ENCODE measurements at regions not wholly inside any gene's neighbourhood (a gene's known extent, or its start where the extent isn't known, plus 50 kb on each side); places are given as distances from the start of the nearest gene placed in this dataset.

DNA sequence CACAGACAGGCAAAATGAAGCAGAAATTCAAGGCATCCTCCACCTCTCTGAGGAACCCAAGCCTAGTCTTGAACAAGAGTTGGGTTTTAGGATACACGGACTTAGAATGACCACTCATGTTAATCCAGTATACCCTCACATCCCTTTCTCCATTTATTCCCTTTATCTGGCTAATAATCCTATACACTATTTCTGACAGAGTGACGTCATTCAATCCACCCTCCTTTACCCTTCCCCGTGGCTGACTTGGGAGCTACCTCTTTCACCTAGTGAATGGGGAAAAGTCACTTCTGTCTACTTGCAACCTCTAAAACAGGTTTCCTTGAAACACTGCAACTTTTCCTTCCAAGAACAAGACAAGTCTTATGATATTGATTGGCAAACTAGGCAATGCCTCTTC, 52.8 kb upstream of the PARVA start:
- DNase-seq (ENCODE audit: low read depth): no peak
- in situ Hi-C loops (cut with HindIII; ENCODE audit: low sequenced_read_pairs): no loop called here
- no peak overlapping the region for H3K4me3 ChIP-seq (ENCODE audit: low read depth, low read length)
- TF ChIP-seq, protein P1, sequence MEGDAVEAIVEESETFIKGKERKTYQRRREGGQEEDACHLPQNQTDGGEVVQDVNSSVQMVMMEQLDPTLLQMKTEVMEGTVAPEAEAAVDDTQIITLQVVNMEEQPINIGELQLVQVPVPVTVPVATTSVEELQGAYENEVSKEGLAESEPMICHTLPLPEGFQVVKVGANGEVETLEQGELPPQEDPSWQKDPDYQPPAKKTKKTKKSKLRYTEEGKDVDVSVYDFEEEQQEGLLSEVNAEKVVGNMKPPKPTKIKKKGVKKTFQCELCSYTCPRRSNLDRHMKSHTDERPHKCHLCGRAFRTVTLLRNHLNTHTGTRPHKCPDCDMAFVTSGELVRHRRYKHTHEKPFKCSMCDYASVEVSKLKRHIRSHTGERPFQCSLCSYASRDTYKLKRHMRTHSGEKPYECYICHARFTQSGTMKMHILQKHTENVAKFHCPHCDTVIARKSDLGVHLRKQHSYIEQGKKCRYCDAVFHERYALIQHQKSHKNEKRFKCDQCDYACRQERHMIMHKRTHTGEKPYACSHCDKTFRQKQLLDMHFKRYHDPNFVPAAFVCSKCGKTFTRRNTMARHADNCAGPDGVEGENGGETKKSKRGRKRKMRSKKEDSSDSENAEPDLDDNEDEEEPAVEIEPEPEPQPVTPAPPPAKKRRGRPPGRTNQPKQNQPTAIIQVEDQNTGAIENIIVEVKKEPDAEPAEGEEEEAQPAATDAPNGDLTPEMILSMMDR (IDR thresholded peaks at IDR 0.05; ENCODE audit: low read depth, low read length, missing control alignments): no peak

Measured in astrocyte of the cerebellum (primary cell).